SJCRH30 (cell line): ENCODE measurements at regions not wholly inside any gene's neighbourhood (a gene's known extent, or its start where the extent isn't known, plus 50 kb on each side); places are given as distances from the start of the nearest gene placed in this dataset.
A peak's percentile ranks its signal among the peaks of the same experiment; 100 is the strongest.

ENCODE experiments used
- DNase-seq, 2 experiments: peaks; one replicate each; pipeline ENCODE4 v3.0.0-alpha.2; 2015 to 2020
- H3K27ac ChIP-seq: fragments of 250-450 bp; sonication (Bioruptor Pico); 2 replicates; pipeline ENCODE4 v1.5.1; 2020; ENCODE audit warnings: mild to moderate bottlenecking, moderate library complexity
- H3K27me3 ChIP-seq: fragments of 250-450 bp; sonication (Bioruptor Pico); 2 replicates; pipeline ENCODE4 v1.5.1; 2020; ENCODE audit warnings: mild to moderate bottlenecking, moderate library complexity
- H3K36me3 ChIP-seq: fragments of 250-450 bp; sonication (Bioruptor Pico); 2 replicates; pipeline ENCODE4 v1.5.1; 2020; ENCODE audit warnings: mild to moderate bottlenecking, moderate library complexity
- H3K4me1 ChIP-seq: fragments of 250-450 bp; sonication (Bioruptor Pico); 2 replicates; pipeline ENCODE4 v1.5.1; 2020; ENCODE audit warnings: mild to moderate bottlenecking, moderate library complexity
- H3K4me3 ChIP-seq: fragments of 250-450 bp; sonication (Bioruptor Pico); 2 replicates; pipeline ENCODE4 v1.5.1; 2020; ENCODE audit warnings: mild to moderate bottlenecking, moderate library complexity
- H3K9me3 ChIP-seq: fragments of 250-450 bp; sonication (Bioruptor Pico); replicated peaks from 2 replicates; pipeline ENCODE4 v1.5.1; 2020; ENCODE audit warnings: mild to moderate bottlenecking, moderate library complexity

DNA sequence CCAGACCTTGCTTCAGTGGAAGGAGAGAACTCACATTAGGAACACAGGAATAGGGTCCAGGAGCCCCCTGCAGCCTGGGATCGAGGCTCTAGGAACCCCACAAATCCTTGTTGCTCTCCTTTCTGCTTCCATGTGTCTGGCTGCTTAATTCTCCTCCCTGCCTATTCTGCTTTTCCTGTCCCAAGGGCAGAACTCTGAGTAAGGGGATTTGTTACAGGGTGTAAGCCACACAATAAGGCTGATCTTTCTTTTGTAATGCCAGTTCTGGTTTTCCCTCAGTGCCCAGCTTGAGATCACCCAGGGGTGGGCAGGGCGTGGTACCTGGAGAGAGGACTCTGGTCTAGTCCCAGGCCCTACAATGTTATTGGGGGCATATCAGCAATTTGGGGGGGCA, 119.6 kb upstream of the MGAT5 start:
- Histone ChIP-seq H3K27ac (no peak overlapping the region), H3K4me1 (peaks cover 34% of the 10 kb centered on the region), H3K27me3 (no peaks in the 10 kb centered on the region), H3K36me3 (peaks cover 23% of the 10 kb centered on the region), H3K9me3 (peaks cover 5% of the 10 kb centered on the region), H3K4me3 (no peak overlapping the region)
- DNase-seq, result no peak

- Histone ChIP-seq H3K4me3 (no peak overlapping the region), H3K36me3 (peaks cover 26% of the 10 kb centered on the region), H3K27ac (no peak overlapping the region), H3K27me3 (no peaks in the 10 kb centered on the region), H3K9me3 (peaks cover under 1% of the 10 kb centered on the region), H3K4me1 (peaks cover 39% of the 10 kb centered on the region)
- no peak for DNase-seq
Observed at GRCh38 chr2:134134827-134135226, 119.0 kb upstream of the MGAT5 start.

DNA sequence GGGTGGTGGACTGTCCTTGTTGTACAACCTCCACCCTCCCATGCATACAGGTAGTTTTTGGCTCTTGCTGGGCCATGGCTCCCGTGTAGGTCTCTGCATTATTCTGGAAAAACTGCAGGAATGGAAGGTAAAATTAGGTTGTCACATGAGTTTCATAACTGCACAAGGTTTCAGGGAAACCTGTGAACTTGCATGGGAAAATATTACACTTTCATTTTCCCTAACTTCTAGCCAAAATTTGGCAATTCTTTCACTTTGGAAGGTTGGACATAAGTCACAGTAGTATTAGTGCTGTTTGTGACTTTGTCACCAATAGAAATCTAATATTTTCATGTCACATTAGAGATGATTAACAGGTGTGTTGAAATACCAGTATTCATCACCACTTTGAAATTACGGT, 118.1 kb upstream of the MGAT5 start:
- Histone ChIP-seq H3K9me3 (no peaks in the 10 kb centered on the region), H3K27ac (no peak overlapping the region), H3K4me1 (peaks cover 49% of the 10 kb centered on the region), H3K4me3 (no peak overlapping the region), H3K36me3 (peaks cover 23% of the 10 kb centered on the region), H3K27me3 (no peaks in the 10 kb centered on the region)
- DNase-seq, result no peak

- peaks cover 16% of the 10 kb centered on the region for H3K36me3 ChIP-seq
- no peaks in the 10 kb centered on the region for H3K9me3 ChIP-seq
- no peak for DNase-seq
- H3K4me1 ChIP-seq, result peaks cover 50% of the 10 kb centered on the region
- H3K27me3 ChIP-seq, result no peaks in the 10 kb centered on the region
- H3K27ac ChIP-seq, result peak overlapping the region; percentile 81; the same call in 1 of the 2 replicates
- H3K4me3 ChIP-seq, result no peak overlapping the region
Observed at GRCh38 chr2:134136731-134137130, 117.1 kb upstream of the MGAT5 start.

DNA sequence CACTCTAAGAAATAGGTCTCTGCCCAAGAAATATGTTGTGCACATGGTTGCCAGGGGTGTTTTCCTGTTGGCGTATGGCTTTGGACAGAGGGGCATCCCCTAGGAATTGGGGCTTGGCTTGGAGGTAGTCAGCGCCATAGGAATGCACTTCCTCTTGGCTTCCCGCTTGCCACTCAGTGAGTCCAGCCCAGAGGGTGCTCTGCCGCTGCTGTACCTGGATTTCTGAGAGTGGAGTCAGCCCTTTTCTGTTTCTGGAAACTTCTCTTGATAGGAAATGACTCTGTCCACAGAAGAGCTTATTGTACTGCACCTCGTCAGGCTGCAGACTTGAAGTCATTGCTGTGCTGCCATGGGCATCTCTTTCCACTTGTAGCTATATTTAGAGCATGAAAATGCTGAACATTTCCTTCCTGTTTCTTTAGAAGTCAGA, 116.7 kb upstream of the MGAT5 start:
- H3K4me3 ChIP-seq, result no peak overlapping the region
- no peaks in the 10 kb centered on the region for H3K9me3 ChIP-seq
- peak; percentile 56 to 62 for DNase-seq
- H3K27ac ChIP-seq, result peak overlapping the region; percentile 81
- H3K4me1 ChIP-seq, result peaks cover 50% of the 10 kb centered on the region
- peaks cover 12% of the 10 kb centered on the region for H3K36me3 ChIP-seq
- H3K27me3 ChIP-seq, result no peaks in the 10 kb centered on the region

GRCh38 chr2:134138115-134138514, 115.8 kb upstream of the MGAT5 start:
- peaks cover 50% of the 10 kb centered on the region for H3K4me1 ChIP-seq
- no peaks in the 10 kb centered on the region for H3K27me3 ChIP-seq
- H3K36me3 ChIP-seq, result peaks cover 7% of the 10 kb centered on the region
- no peak overlapping the region for H3K4me3 ChIP-seq
- H3K27ac ChIP-seq, result peak overlapping the region; percentile 81
- H3K9me3 ChIP-seq, result no peaks in the 10 kb centered on the region
- peak in 1 of 2 experiments; percentile 90 for DNase-seq

GRCh38 chr2:134139611-134140010, 114.3 kb upstream of the MGAT5 start:
- Histone ChIP-seq H3K9me3 (no peaks in the 10 kb centered on the region), H3K36me3 (peaks cover 7% of the 10 kb centered on the region), H3K4me1 (peaks cover 50% of the 10 kb centered on the region), H3K27me3 (no peaks in the 10 kb centered on the region), H3K4me3 (no peak overlapping the region), H3K27ac (peak overlapping the region; percentile 81)
- DNase-seq, result no peak

- Histone ChIP-seq H3K4me1 (peaks cover 53% of the 10 kb centered on the region), H3K36me3 (peaks cover 7% of the 10 kb centered on the region), H3K4me3 (no peak overlapping the region), H3K27me3 (no peaks in the 10 kb centered on the region), H3K9me3 (no peaks in the 10 kb centered on the region), H3K27ac (peak overlapping the region; percentile 81)
- peak; percentile 61 to 73 for DNase-seq
Observed at GRCh38 chr2:134140251-134140661, 113.6 kb upstream of the MGAT5 start.

- H3K27me3 ChIP-seq, result no peaks in the 10 kb centered on the region
- no peak for DNase-seq
- no peak overlapping the region for H3K27ac ChIP-seq
- no peaks in the 10 kb centered on the region for H3K9me3 ChIP-seq
- H3K36me3 ChIP-seq, result peaks cover 7% of the 10 kb centered on the region
- peaks cover 42% of the 10 kb centered on the region for H3K4me1 ChIP-seq
- H3K4me3 ChIP-seq, result no peak overlapping the region
Observed at GRCh38 chr2:134141598-134142340, 112.1 kb upstream of the MGAT5 start.

- H3K27ac ChIP-seq, result no peak overlapping the region
- H3K36me3 ChIP-seq, result peaks cover 7% of the 10 kb centered on the region
Observed at GRCh38 chr2:134142341-134142738, 111.5 kb upstream of the MGAT5 start.

DNA sequence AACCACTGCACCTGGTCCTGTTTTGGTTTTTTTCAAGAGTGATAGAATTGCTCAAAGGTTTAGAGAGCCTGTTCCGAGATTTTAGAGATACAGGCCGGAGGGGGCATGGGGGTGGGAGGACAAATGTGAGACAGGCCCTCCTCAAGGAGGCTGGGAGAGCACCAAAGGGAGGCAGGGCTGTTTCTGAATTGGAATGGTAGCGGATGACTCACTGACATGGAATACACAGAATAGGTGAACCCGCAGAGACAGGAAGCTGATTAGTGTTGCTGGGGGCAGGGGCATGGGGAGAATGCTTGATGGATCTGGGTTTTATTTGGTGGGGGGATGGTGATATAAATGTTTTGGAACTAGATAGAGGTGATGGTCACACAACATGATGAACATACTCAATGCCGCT, 111.0 kb upstream of the MGAT5 start:
- H3K4me1 ChIP-seq, result peaks cover 31% of the 10 kb centered on the region
- H3K9me3 ChIP-seq, result no peaks in the 10 kb centered on the region
- H3K4me3 ChIP-seq, result no peak overlapping the region
- H3K36me3 ChIP-seq, result peaks cover 7% of the 10 kb centered on the region
- H3K27ac ChIP-seq, result no peak overlapping the region
- no peak for DNase-seq
- H3K27me3 ChIP-seq, result no peaks in the 10 kb centered on the region

More at GRCh38 chr2:134142341-134142738, 111.5 kb upstream of the MGAT5 start:
- DNase-seq, result no peak
- Histone ChIP-seq H3K4me1 (peaks cover 37% of the 10 kb centered on the region), H3K27me3 (no peaks in the 10 kb centered on the region), H3K9me3 (no peaks in the 10 kb centered on the region), H3K4me3 (no peak overlapping the region)

DNA sequence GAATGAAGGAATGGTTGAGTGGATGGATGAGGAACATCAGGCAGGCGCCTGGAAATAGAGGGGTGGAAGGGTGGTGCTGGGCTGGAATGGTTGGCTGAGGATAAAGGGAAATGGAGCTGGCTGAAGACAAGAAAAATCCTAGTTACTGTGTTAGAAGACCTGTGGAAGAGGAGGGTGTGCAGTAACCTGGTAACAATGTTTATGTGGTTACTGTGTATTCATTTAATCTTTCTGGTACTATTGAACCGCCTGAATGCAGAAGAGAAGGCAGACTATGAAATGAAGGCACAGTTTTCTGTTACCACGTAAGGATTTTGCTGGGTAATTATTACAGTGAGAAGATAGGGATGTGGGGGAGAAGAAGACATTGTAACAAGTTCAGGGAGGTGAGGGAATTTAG, 110.3 kb upstream of the MGAT5 start:
- no peak for DNase-seq
- no peak overlapping the region for H3K4me3 ChIP-seq
- H3K27me3 ChIP-seq, result no peaks in the 10 kb centered on the region
- H3K4me1 ChIP-seq, result peaks cover 27% of the 10 kb centered on the region
- no peak overlapping the region for H3K27ac ChIP-seq
- peaks cover 7% of the 10 kb centered on the region for H3K36me3 ChIP-seq
- no peaks in the 10 kb centered on the region for H3K9me3 ChIP-seq

GRCh38 chr2:134144081-134144596, 109.7 kb upstream of the MGAT5 start:
- peaks cover 21% of the 10 kb centered on the region for H3K4me1 ChIP-seq
- no peaks in the 10 kb centered on the region for H3K27me3 ChIP-seq
- H3K27ac ChIP-seq, result no peak overlapping the region
- peaks cover 7% of the 10 kb centered on the region for H3K36me3 ChIP-seq
- DNase-seq, result no peak
- no peak overlapping the region for H3K4me3 ChIP-seq
- H3K9me3 ChIP-seq, result no peaks in the 10 kb centered on the region

GRCh38 chr2:134144651-134145050, 109.2 kb upstream of the MGAT5 start:
- Histone ChIP-seq H3K36me3 (peaks cover 6% of the 10 kb centered on the region), H3K27me3 (no peaks in the 10 kb centered on the region), H3K4me3 (no peak overlapping the region), H3K4me1 (peaks cover 16% of the 10 kb centered on the region), H3K27ac (no peak overlapping the region), H3K9me3 (no peaks in the 10 kb centered on the region)
- DNase-seq, result peak; percentile 27 to 51

GRCh38 chr2:134145519-134145918, 108.4 kb upstream of the MGAT5 start:
- Histone ChIP-seq H3K4me1 (peaks cover 7% of the 10 kb centered on the region), H3K9me3 (no peaks in the 10 kb centered on the region), H3K27ac (no peak overlapping the region), H3K4me3 (no peak overlapping the region), H3K36me3 (peaks cover 3% of the 10 kb centered on the region; the same call in 1 of the 2 replicates), H3K27me3 (no peaks in the 10 kb centered on the region)
- DNase-seq, result no peak

- Histone ChIP-seq H3K27me3 (no peaks in the 10 kb centered on the region), H3K4me3 (no peak overlapping the region), H3K4me1 (0 out of 2 replicates have a peak, but pooled peaks cover 3% of the 10 kb centered on the region), H3K27ac (no peak overlapping the region), H3K9me3 (no peaks in the 10 kb centered on the region), H3K36me3 (peaks cover 3% of the 10 kb centered on the region; the same call in 1 of the 2 replicates)
- no peak for DNase-seq
Observed at GRCh38 chr2:134146161-134146560, 107.7 kb upstream of the MGAT5 start.
